BE2C (cell line): ENCODE measurements at regions not wholly inside any gene's neighbourhood (a gene's known extent, or its start where the extent isn't known, plus 50 kb on each side); places are given as distances from the start of the nearest gene placed in this dataset.

Experiments
- DNase-seq: peaks from one replicate; pipeline ENCODE4 v3.0.0-alpha.2; 2020
- H3K27me3 ChIP-seq: fragments of 250-450 bp; sonication (Bioruptor Pico); 2 replicates; pipeline ENCODE4 v1.5.1; 2020; ENCODE audit warnings: mild to moderate bottlenecking
- H3K36me3 ChIP-seq: fragments of 250-450 bp; sonication (Bioruptor Pico); 2 replicates; pipeline ENCODE4 v1.5.1; 2020; ENCODE audit warnings: mild to moderate bottlenecking
- H3K4me1 ChIP-seq: fragments of 250-450 bp; sonication (Bioruptor Pico); 2 replicates; pipeline ENCODE4 v1.5.1; 2020
- H3K4me3 ChIP-seq: 2 replicates; pipeline ENCODE4 v1.5.1; 2011; ENCODE audit warnings: low read depth, low read length
- H3K9me3 ChIP-seq: fragments of 250-450 bp; sonication (Bioruptor Pico); 2 replicates; pipeline ENCODE4 v1.5.1; 2020
- TF ChIP-seq, protein P1 (sequence below): IDR thresholded peaks from 2 replicates; pipeline ENCODE4 v1.5.1; 2012; ENCODE audit warnings: mild to moderate bottlenecking, low read depth, low read length

DNA sequence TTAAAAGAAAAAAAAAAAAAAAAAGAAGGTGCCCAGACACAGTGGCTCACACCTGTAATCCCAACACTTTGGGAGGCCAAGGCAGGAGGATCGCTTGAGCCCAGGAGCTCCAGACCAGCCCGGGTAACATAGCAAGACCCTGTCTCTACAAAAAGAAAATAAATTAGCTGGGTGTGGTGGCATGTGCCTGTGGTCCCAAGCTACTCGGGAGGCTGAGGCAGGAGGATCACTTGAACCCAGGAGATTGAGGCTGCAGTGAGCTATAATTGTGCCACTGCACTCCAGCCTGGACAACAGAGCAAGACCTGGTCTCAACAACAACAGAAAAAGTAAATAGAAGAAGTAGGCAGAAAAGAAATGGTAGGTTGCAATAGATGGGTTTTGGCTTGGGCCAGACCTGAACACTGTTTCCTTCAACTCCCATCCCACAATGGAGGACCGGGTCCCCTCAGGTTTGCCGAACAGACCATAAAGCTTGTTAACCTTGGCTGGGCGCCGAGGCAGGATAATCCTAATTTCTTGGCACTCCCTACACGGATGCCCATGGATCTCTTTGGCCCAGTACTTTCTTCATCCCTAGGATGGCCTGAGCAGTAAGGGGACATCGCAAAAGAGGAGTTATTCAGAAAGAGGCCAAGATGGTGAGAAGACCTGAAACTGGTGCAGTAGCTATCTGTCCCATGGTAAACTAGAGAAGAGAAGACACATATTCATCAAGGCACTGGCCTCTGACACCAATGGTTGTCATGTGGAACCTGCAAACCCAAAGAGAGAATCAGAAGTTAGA lies 165.5 kb upstream of the CCND2 start:
- no peaks in the 10 kb centered on the region for H3K27me3 ChIP-seq
- TF ChIP-seq, protein P1, sequence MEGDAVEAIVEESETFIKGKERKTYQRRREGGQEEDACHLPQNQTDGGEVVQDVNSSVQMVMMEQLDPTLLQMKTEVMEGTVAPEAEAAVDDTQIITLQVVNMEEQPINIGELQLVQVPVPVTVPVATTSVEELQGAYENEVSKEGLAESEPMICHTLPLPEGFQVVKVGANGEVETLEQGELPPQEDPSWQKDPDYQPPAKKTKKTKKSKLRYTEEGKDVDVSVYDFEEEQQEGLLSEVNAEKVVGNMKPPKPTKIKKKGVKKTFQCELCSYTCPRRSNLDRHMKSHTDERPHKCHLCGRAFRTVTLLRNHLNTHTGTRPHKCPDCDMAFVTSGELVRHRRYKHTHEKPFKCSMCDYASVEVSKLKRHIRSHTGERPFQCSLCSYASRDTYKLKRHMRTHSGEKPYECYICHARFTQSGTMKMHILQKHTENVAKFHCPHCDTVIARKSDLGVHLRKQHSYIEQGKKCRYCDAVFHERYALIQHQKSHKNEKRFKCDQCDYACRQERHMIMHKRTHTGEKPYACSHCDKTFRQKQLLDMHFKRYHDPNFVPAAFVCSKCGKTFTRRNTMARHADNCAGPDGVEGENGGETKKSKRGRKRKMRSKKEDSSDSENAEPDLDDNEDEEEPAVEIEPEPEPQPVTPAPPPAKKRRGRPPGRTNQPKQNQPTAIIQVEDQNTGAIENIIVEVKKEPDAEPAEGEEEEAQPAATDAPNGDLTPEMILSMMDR, result no peak
- H3K4me3 ChIP-seq, result no peak overlapping the region
- no peaks in the 10 kb centered on the region for H3K36me3 ChIP-seq
- H3K9me3 ChIP-seq, result no peaks in the 10 kb centered on the region
- DNase-seq, result no peak
- H3K4me1 ChIP-seq, result no peaks in the 10 kb centered on the region

DNA sequence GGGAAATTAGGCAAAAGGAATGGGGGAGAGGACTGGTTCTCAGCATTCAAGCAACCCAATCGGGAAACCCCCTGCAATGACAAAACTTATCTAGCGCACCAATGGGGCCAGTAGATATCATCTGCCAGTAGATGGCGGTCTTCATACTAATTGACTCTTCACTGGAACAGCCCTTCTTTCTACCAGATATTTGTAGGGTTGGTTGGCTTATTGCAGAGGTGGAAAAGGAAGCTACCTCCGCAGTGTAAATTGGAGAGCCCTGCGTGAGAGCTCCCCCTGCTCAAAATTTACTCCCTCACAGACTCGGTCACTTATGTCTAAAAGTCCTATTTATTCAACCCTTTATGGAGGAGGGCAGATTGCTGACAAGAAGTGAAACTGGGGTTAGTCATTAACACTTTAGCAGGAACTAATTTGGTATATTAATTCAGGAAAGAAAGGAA lies 166.1 kb upstream of the CCND2 start:
- H3K4me1 ChIP-seq, result no peaks in the 10 kb centered on the region
- H3K27me3 ChIP-seq, result 0 out of 2 replicates have a peak, but pooled peaks cover 4% of the 10 kb centered on the region
- no peak overlapping the region for H3K4me3 ChIP-seq
- TF ChIP-seq, protein P1, result peak; percentile 50
- no peaks in the 10 kb centered on the region for H3K36me3 ChIP-seq
- no peaks in the 10 kb centered on the region for H3K9me3 ChIP-seq
- no peak for DNase-seq

DNA sequence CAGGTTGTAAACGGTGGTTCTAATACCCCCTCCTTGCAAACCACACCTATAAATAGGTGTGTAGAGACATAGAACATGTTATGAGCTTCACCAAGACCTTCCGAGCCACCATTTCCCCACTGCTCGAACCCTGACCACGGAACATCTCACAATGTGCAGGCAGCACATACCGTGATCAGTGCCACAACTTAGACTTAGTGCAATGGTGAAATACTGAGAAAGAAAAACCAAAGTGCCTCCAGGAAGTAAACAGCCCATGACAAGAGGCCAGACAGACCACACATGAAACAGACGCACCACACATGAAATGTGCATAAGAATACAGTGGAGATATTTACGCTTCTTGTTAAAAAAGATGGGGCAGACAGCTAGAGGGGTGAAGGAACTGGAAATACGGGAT lies 166.9 kb upstream of the CCND2 start:
- TF ChIP-seq, protein P1, result no peak
- DNase-seq, result no peak

DNA sequence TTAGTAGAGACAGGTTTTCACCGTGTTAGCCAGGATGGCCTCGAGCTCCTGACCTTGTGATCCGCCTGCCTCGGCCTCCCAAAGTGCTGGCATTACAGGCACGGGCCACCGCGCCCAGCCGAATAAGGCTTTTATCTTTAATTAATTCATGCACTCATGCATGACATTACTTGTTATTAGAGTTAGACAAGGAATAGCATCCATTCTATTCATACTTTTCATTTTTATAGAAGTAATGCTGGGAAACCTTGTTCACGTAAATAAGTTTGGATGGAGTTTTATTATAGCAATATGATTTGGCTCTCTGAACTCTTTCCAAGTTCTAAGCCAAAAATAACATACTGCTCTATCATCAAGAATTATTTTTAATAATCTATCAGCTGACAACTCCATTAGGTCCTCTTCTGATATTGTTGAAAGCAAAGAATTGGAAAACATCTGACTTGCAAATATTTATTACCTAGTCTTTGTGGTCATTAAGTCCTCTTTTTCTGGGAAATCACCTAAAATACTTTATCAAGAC lies 168.8 kb upstream of the CCND2 start:
- TF ChIP-seq, protein P1, result no peak

More for the DNA sequence above, 166.9 kb upstream of the CCND2 start:
- H3K27me3 ChIP-seq, result 0 out of 2 replicates have a peak, but pooled peaks cover 4% of the 10 kb centered on the region
- H3K4me3 ChIP-seq, result no peak overlapping the region
- no peaks in the 10 kb centered on the region for H3K4me1 ChIP-seq
- no peaks in the 10 kb centered on the region for H3K9me3 ChIP-seq
- H3K36me3 ChIP-seq, result no peaks in the 10 kb centered on the region

DNA sequence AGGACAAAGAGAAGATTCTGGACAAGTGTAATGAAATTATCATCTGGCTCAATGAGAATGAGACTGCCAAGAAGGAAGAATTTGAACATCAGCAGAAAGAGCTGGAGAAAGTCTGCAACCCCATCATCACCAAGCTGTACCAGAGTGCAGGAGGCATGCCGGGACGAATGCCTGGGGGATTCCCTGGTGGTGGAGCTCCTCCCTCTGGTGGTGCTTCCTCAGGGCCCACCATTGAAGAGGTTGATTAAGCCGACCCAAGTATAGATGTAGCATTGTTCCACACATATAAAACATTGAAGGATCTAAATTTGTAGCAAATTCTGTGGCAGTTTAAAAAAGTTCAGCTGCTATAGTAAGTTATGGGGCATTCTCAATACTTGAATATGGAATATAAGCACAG lies 174.3 kb upstream of the CCND2 start:
- Histone ChIP-seq H3K27me3 (0 out of 2 replicates have a peak, but pooled peaks cover 4% of the 10 kb centered on the region), H3K4me1 (no peaks in the 10 kb centered on the region), H3K4me3 (no peak overlapping the region), H3K36me3 (no peaks in the 10 kb centered on the region), H3K9me3 (no peaks in the 10 kb centered on the region)
- TF ChIP-seq, protein P1, result no peak
- DNase-seq, result no peak

More for the DNA sequence above, 168.8 kb upstream of the CCND2 start:
- Histone ChIP-seq H3K4me1 (no peaks in the 10 kb centered on the region), H3K36me3 (no peaks in the 10 kb centered on the region), H3K4me3 (no peak overlapping the region), H3K27me3 (0 out of 2 replicates have a peak, but pooled peaks cover 4% of the 10 kb centered on the region), H3K9me3 (no peaks in the 10 kb centered on the region)
- no peak for DNase-seq

DNA sequence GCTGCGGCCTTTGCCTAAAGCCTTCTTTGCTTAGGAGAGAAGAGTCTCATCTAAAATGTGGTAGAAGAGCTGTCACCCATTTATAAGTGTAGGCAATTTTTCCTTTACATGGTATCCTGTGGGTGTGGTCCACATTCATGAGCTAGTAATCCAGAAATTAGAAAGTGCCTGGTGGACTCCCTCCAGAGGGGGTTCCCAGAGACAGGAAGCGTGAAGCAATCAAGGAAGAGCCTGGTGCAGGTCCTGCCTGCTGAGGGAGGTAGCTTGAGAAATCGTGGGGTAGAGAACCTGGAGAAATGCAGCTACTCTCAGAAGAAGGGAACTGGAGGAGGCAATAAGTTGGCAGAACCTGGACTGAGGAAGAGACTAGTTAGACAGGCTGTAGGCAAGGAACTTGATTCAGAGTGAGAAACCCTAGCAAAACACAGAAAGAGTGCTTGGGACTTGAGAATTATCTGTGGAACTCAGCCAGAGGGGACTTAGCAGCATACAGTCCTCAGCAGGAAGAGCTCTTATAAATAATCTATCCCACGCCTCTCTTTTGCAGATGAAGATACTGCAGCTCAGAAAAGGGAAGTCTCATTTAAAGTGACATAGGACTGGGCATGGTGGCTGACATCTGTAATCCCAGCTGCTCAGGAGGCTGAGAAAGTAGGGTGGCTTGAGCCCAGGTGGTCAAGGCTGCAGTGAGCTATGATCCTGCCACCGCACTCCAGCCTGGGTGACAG lies 182.4 kb upstream of the CCND2 start:
- no peak for DNase-seq
- TF ChIP-seq, protein P1, result no peak

More for the DNA sequence above, 182.4 kb upstream of the CCND2 start:
- Histone ChIP-seq H3K27me3 (peaks cover 13% of the 10 kb centered on the region), H3K4me1 (no peaks in the 10 kb centered on the region), H3K9me3 (no peaks in the 10 kb centered on the region), H3K4me3 (no peak overlapping the region), H3K36me3 (no peaks in the 10 kb centered on the region)
